Testis (tissue), 2 donors: ENCODE measurements at regions not wholly inside any gene's neighbourhood (a gene's known extent, or its start where the extent isn't known, plus 50 kb on each side); places are given as distances from the start of the nearest gene placed in this dataset.

Experiments used
- POLR2A ChIP-seq: fragments of 450-650 bp; IDR thresholded peaks from one replicate; pipeline ENCODE4 v1.6.1; 2017; ENCODE audit warnings: antibody characterized with exemption, mild to moderate bottlenecking, moderate library complexity
- TF ChIP-seq, protein P1 (sequence below), 3 experiments: fragments of 450-650 bp in 2 of 3; fragments of 200-600 bp in 1 of 3; sonication (generic) in 1 of 3; IDR thresholded peaks; one replicate each; pipeline ENCODE4 v1.5.1; 2016 to 2019; ENCODE audit warnings: antibody characterized with exemption in 3 of 3, mild to moderate bottlenecking in 2 of 3, moderate library complexity in 1 of 3

GRCh38 chr18:65423776-65424175 is 327.0 kb upstream of the CDH7 start:
- TF ChIP-seq, protein P1, sequence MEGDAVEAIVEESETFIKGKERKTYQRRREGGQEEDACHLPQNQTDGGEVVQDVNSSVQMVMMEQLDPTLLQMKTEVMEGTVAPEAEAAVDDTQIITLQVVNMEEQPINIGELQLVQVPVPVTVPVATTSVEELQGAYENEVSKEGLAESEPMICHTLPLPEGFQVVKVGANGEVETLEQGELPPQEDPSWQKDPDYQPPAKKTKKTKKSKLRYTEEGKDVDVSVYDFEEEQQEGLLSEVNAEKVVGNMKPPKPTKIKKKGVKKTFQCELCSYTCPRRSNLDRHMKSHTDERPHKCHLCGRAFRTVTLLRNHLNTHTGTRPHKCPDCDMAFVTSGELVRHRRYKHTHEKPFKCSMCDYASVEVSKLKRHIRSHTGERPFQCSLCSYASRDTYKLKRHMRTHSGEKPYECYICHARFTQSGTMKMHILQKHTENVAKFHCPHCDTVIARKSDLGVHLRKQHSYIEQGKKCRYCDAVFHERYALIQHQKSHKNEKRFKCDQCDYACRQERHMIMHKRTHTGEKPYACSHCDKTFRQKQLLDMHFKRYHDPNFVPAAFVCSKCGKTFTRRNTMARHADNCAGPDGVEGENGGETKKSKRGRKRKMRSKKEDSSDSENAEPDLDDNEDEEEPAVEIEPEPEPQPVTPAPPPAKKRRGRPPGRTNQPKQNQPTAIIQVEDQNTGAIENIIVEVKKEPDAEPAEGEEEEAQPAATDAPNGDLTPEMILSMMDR (IDR thresholded peaks at IDR 0.05): no peak
- TF ChIP-seq POLR2A: no peak
